A549 (cell line): ENCODE measurements at regions not wholly inside any gene's neighbourhood (a gene's known extent, or its start where the extent isn't known, plus 50 kb on each side); places are given as distances from the start of the nearest gene placed in this dataset.

Source experiments
- CHD2 ChIP-seq: fragments of 150-350 bp; IDR thresholded peaks from 2 replicates; pipeline ENCODE4 v1.6.1; 2014; ENCODE audit warnings: low read length; ENCODE audit not compliant: partially characterized antibody
- CHD4 ChIP-seq: fragments of 200-600 bp; sonication (generic); IDR thresholded peaks from 2 replicates; pipeline ENCODE4 v1.6.1; 2016; ENCODE audit warnings: antibody characterized with exemption, mild to moderate bottlenecking, borderline replicate concordance
- CTCF ChIP-seq: fragments of >200 bp; sonication (Bioruptor Twin); formaldehyde crosslinking; IDR thresholded peaks from 3 replicates; pipeline ENCODE4 v1.5.1; 2016
- ELK1 ChIP-seq: fragments of 150-350 bp; IDR thresholded peaks from 2 replicates; pipeline ENCODE4 v1.6.1; 2014; ENCODE audit warnings: low read depth, mild to moderate bottlenecking, low read length
- EP300 ChIP-seq, 2 experiments: fragments of >200 bp; sonication (Bioruptor Twin); formaldehyde crosslinking; IDR thresholded peaks; 2 replicates in 1 of 2; 3 replicates in 1 of 2; pipeline ENCODE4 v1.6.1; 2016 to 2017
- MAFK ChIP-seq: fragments of 450-650 bp; IDR thresholded peaks from 2 replicates; pipeline ENCODE4 v1.6.1; 2014; ENCODE audit not compliant: partially characterized antibody
- POLR2A ChIP-seq: IDR thresholded peaks from 2 replicates; pipeline ENCODE4 v1.6.1; 2012; ENCODE audit warnings: mild to moderate bottlenecking, low read length
- RCOR1 ChIP-seq: fragments of 150-350 bp; IDR thresholded peaks from 2 replicates; pipeline ENCODE4 v1.6.1; 2014; ENCODE audit warnings: antibody characterized with exemption, low read length, low read depth
- RFX5 ChIP-seq: fragments of 450-650 bp; IDR thresholded peaks from 2 replicates; pipeline ENCODE4 v1.7.1; 2014; ENCODE audit warnings: antibody characterized with exemption, mild to moderate bottlenecking, moderate library complexity
- USF2 ChIP-seq: fragments of 450-650 bp; IDR thresholded peaks from 2 replicates; pipeline ENCODE4 v1.6.1; 2014; ENCODE audit warnings: antibody characterized with exemption

- TF ChIP-seq RFX5 (no peak), CTCF (no peak), CHD4 (no peak), ELK1 (no peak), USF2 (no peak), MAFK (no peak), EP300 (IDR thresholded peaks at IDR 0.05) (no peak), RCOR1 (no peak), POLR2A (no peak), CHD2 (no peak)
Measured at GRCh38 chr20:10799735-10800134, 125.9 kb upstream of the JAG1 start.
